Right renal pelvis (tissue), 4 donors: ENCODE measurements at regions not wholly inside any gene's neighbourhood (a gene's known extent, or its start where the extent isn't known, plus 50 kb on each side); places are given as distances from the start of the nearest gene placed in this dataset.

Source experiments
- DNase-seq, 4 donors: peaks; one replicate each; pipeline ENCODE4 v3.0.0-alpha.2; 2013; ENCODE audit warnings: low read depth in 4 of 4, low spot score in 3 of 4, missing footprints in 1 of 4

DNA sequence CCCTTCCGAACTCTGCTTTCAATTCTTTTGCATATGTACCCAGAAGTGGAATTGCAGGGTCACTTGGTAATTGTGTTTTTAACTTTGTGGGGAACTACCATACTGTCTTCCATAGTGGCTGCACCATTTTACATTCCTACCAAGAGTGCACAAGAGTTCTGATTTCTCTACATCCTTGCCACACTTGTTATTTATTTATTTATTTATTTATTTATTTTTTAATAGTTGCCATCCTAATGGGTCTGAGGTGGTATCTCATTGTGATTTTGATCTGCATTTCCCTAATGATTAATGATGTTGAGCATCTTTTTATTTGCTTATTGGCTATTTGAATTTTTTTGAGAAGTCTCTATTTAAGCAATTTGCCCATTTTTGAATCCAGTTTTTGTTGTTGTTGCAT lies 422.4 kb downstream of the PTPRU start:
- no peak for DNase-seq

DNA sequence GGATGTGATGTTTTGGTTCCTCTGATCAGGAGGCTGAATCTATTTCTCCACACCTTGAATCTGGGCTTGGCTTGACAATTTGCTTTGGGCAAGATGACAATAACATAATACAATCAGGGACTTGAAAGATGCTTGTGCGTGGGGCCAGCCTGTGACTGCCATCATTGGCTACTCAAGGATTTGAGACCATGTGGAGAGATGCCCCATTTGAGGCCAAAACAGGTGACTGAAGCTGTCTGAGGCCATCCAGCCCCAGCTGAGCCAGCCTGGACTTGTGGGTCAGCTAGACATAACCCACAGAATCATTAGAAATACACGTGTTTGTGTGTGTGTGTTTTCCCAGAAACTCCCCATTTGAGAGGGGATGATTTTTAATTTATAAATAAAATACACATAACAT lies 421.5 kb downstream of the PTPRU start:
- DNase-seq = no peak

DNA sequence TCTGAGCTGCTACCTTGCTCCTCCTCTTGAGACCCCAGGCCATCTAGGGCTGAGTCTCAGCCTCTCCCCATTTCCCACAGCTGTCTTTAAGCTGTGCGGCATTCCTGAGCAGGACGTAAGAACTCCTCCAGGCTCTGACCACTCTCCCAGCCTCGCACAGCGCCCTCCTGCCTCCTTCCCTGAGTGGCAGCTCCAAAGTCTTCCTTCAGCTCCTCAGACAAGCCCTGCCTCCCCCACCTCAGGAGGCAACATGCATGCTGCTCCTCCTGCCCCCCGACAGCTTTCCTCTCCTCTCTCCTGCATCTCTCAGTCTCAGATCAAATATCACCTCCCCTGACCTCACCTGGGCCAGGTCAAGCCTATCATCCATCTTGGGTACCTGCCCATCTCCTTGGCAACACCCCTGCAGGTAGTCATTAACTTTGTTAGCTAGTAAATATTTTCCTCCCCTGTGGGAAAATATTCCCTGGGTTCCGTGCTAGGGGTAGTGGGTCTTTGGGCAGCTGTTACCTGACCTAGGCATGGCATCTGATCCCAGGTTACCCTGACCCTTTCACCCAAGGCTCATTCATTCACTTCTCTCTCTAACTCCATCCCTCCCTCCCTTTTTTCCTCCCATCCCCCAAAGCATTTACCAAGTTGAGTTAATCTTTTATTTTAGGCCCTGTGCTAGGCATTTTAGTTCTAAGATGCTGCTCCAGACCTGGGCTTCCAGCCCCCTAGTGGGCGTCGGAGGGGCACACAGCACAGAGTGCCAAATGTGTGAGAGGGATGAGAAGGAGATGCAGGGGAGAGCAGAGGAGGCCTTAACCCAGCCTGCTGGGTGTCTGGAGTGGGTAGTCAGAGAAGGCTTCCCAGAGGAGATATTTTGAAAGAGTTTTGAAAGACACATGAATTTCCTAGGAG lies 419.9 kb downstream of the PTPRU start:
- peak in 1 of 4 donors; percentile 20 for DNase-seq

DNA sequence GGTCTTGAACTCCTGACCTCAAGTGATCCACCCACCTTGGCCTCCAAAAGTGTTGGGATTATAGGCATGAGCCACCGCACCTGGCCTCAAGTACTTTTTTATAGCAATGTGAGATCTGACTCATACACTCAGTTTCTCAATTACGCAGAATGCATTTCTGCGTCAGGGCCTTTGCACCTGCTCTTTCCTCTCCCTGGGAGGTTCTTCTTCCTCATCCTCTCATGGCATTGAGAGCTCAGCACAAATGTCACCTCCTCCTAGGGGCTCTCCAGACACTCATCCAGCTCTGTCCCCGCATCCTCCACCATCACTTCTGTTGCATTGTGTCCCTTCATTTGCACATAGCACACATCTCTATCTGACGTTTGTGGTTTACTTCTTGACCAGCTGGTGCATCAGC lies 418.8 kb downstream of the PTPRU start:
- DNase-seq = no peak

DNA sequence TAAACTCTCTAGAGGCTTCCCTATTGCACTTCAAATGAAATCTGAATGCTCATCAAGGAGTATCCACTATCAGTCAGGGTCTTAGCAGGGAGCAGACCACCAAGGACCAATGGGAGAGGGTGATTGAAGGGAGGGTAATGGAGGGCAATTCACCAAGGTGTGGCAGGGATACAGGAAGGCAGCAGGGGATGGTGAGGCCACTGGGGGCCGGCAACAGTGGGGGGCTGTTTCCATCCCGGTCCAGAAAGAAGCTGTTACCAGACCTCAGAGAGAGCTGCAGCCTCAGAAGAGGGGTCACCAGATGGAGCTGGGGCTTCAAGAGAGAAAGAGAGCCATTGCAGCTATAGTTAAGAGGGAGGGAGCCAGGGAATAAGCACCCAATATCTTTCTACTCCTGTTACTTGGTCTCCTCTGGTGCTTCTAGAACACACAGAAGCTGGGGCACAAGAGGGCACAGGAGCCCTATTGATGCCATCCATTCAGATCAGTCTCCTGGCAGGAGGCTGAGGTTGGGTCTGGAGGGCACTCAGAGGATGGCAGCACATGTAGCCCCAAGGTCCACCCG lies 417.6 kb downstream of the PTPRU start:
- DNase-seq = no peak

DNA sequence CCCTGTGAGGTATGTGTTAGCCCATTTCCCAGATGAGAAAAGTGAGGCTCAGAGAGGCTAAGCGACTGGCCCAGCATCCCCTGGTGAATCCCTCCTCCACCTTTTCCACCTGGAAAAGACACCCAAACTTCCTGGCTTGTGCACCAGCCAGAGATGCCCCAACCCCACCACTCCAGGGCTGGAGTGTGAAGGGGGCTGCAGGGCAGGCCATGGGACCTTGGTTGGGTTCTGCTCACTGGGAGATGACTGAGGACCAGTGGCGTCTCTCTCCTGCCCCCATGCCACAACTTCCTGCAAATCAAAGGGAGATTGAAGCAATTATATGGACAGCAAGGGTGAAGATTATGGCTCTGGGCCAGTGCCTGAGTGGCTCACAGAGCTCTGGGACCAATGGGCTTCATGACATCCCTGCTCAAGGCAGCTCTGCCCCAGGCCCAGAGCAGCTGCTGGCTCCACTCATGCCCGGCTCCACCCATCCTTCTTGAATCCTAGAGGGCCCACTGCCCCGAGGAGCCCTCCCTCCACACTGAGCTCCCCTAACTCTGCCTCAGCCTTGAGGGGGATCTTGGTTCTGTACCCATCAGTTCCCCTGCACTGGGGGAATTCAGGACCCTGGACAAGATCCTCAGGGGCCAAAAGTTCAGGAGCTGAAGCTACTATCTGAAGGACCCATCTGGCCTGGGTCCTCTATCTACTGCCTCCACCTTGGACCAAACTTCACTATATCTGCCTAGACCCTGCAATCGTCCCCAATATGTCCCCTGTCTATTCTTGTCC lies 416.9 kb downstream of the PTPRU start:
- no peak for DNase-seq

DNA sequence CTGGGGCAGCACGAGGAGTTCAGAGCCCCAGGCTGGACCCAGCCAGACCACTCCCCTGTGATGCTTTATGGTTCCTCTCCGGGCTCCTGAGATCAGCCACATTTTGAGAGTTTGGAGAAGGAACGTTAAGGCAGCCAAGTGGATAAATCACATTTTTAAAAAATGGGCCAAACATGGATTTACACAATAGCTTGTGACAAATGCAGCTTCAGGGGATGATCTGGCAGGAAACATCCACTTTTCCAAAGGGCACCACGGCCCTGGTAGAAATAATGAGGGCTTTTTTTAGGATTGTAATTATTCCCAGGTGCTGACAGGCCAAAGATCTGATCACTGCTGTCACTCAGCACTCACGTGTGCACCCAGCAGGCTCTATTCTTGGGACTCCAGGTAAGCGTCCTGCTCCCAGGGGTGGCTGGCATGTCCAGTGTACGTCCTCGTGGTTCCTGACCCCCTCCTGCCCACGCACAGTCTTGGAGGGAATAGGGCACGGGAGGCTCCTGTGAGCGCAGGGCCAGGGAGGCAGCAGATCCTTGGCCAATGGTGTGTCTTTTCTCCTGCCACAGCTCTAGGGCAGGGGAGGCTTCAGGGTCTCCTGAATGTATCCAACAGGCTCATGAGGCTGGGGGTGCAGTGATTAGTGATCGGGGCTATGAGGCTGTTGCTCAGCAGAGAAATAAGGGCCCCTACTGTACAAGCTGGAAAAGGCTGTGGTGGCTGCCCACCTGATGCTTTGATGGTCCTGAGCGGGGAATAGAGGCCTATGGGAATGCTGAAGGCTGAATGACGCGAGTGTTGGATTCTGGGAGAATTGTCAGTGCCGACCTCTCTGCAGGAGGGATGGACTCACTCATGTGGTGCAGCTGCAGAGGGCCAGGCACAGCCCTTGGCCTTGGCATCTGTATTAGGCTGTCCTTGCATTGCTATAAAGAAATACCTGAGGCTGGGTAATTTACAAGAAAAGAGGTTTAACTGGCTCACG lies 415.7 kb downstream of the PTPRU start:
- DNase-seq = no peak

DNA sequence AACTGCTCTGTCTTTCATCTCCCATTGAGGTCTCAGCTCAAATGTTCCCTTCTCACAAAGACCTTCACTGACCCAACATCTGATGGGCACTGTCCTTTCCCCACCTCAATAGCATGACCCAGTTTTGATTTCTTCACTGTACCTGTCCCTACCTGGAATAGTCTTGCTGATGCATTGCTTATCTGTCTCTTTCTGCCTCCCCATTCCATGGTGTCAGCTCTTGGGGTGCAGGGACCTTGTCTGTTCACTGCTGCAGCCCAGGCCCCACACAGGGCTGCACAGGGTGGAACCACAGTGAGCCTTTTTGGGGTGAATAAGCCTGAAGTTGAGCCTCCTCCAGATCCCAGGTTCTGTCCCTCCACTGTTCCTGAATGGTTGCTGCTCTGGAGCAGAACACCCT lies 414.9 kb downstream of the PTPRU start:
- DNase-seq = no peak

DNA sequence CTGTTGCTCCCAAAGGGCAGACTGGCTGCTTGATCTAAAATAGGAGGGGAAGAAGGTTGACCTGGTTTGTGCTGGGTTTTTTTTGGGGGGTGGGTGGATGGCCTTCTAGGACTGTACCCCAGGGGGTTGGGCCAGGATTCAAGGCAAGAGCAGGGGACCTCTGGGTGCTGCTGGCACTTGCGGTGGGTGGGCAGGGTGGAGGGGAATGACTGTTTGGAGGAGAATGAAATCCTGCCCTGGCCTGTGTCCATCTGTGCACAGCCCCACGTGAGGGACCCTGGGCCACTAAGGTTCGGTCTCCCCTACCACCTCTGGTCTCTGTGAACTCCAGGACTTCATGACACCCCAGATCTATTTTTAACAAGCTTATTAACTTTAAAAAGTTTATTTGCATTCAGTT lies 414.2 kb downstream of the PTPRU start:
- DNase-seq = no peak

DNA sequence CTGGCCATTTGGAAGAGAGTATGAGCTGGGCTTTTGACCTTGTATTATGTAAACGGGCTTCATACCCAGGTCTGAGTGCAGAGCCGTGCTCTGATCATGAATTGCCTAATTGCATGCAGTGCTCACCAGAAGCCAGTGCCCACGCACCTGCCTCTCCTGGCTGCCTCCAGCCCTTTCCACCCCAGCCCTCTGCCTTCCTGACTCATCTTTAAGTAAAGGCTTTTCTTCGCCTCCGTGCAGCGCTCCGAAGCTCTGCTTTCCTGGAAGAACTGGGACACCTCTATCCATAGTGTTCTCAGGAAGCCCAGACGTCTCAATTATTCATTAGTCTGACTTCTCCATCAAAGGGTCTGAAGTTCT lies 413.7 kb downstream of the PTPRU start:
- DNase-seq = no peak

DNA sequence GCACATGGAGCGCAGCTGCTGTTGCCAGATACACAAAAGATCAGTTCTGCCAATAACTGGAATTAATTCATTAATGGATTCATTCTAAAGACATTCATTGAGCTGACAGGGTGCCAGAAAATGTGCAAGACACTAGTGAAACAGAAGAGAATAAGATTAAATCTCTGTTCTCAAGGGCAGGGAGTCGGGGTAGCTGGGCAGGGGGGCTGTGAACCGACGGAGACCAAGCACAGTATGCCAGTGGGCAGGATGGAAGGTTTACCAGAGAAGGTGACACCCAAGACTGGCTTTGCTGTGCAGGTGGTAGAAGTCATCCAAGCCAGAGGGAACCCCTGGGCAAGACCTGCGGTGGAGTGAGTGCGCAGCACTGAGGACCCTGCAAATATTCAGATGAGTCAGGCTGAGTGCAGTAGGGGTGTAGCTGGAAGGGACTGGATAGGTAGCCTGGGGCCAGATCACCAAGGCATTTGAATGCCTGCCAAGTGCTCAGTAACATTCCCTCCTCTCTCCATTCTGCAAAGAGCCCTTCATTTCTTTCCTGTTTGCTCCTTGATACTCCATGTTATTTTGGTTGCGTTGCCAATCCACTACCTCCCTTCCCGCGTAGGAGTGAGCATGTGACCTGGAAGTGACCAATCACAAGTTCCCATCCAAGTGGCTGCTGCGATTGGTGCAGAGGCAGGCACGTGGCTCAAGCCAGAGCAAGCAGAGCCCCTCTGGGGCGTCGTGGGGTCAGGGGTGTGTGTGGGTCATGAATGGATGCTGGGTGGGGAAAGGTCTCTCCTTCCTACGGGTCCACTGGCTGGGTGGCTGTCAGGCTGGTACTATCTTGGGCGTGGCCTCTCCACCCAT lies 413.1 kb downstream of the PTPRU start:
- DNase-seq = no peak

DNA sequence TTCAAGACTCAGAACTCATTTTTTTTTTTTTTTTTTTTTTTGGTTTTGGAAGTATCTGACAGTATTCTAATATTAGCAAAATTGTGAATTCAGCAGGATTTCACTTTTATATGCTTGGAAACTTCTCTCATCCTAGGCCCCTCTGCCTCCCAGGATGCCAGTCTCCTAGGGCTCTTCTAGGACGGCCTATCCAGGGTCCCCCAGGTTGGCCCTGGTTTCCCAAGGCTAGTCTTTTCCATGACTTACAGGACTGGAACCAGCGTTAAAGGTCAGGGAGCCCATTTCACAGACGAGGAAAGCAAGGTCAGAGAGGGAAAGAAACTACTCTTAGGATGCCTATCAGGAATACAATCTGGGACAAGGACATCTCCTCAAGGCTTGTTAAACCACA lies 412.5 kb downstream of the PTPRU start:
- no peak for DNase-seq

DNA sequence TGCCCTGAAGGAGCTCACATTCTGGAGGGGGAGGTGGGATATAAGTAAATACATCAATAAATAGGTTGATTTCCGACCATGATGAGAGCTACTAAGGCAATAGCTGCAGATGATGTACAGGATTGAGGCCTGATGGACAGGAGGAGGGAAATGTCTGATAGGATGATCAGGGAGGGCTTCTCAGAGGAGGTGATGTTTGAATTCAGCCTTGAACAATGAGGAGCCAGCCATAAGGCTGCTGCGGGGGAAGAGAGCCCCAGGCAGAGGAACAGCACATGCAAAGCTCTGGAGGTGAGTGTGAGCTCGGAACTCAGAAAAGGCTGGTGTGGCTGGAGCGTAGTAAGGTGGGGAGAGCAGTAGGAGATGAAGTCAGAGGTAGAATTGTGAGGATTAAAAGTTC lies 411.7 kb downstream of the PTPRU start:
- DNase-seq = no peak

DNA sequence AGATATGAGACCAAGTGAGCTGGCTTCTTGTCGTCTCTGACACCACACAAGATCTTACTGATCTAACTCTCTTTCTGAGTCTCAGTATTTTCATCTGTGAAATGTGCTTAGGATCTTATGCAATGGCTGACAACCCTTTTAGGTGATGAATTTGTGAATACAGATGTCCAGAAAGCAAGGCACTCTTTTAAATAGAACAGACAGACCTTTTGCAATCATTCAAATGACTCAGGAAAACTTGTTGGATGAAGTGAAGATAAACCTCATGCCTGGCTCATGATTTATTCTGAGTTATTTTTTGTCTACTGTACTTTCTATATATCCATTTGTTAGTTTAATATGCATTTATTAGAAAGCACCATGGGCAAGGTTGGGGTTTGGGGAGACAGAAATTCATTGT lies 411.3 kb downstream of the PTPRU start:
- DNase-seq = no peak

DNA sequence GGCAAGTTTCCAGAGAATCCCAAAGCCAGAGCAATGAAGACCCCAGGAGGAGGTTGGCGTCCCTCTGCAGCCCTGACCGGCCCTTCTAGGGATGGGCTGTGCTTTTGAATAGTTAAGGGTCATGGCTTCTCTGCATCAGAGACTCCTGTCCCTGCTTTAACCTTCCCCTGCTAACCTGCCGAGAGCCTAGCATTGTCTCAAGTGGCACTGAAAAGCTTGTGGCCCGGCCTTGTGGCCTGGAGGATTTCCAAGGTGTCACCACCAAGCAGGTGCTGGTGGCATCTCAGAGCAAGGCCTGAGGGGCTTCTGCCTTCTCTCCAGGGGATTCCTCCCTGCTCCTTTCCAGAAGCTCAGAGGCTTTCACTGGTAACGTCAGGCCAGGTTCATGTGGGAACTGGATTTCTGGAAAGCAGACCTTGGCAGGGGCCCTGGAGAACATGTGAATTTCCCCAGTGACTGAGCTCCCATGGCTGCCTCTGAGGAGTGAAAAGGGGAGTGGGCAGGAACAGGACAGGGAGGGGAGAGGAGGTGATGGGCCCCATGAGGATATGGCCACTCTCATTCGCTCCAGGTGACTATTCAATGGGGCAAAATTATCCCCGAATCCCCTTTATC lies 409.9 kb downstream of the PTPRU start:
- DNase-seq = no peak

DNA sequence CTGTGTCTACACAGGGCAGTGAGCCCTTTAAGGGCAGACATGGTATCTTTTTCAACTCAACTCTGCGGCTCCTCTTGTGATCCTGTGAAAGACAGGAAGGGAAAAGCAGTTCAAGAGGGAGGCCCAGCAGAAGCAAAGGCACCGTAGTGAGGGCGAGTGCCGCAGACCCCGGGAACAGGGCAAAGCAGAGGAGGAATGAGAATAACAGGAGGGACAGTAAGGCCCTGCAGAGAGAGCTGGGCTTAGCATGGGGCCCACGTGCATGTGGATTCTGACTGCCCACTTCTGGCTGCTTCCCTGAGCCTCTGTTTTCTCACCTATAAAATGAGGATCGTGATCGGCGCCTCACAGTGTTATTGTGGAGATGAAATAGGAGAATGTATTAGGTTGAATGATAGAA lies 409.3 kb downstream of the PTPRU start:
- DNase-seq = no peak

DNA sequence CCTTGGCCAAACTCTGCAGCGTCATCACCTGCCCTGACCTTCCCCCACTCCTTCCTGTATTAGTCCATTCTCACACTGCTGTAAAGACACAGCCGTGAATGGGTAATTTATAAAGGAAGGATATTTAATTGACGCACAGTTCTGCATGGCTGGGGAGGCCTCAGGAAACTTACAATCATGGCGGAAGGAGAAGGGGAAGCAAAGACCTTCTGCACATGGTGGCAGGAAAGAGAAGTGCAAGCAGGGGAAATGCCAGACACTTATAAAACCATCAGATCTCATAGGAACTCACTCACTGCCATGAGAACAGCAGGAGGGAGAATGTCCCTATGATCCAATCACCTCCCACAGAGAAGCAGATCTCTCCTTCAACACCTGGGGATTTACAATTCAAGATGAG lies 408.5 kb downstream of the PTPRU start:
- DNase-seq = no peak

DNA sequence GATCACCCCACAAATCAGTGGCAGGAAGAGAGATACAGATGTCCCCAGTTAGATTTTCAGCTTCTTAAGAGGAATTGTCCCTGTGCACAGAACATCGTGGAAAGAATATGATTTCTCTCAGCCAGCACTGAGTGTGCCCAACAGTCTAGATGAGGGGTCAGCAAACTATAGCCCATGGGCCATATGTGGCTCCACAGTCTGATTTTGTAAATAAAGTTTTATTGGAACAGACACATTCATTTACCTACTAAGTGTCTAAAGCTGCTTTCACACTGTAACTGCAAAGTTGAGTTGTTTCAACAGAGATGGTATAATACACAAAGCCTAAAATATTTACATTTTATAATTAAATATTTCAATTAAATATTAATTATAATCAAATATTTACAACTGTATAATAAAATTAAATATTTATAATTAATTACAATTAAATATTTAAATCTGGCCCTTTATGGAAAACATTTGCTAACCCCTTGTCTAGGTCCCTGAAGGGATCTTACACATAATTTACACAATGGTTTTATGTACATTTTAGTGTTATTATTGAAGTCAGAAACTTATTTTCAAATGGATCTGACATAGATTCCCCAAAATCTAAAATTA lies 407.6 kb downstream of the PTPRU start:
- no peak for DNase-seq

DNA sequence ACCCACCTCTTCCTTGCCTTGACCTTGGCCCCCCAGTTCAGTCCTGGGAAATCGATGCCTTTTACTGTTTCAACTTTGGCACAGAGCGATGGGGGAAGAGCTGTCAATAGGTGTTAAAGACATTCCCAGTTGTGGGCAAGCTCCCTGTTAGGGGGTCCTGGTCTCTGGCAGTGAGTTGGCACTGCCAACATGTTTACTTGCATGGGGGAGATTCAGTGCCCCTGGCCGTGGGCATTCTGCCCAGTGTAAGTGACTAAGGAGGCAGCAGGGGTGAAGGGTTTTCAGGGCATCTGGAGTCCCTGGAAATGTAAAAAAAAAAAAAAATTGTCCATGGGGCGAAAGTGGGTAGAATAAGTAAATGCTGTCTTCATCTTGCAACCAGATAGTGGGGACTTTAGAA lies 407.0 kb downstream of the PTPRU start:
- no peak for DNase-seq
